ENCODE measurements at regions not wholly inside any gene's neighbourhood (a gene's known extent, or its start where the extent isn't known, plus 50 kb on each side); places are given as distances from the start of the nearest gene placed in this dataset.
A peak's percentile ranks its signal among the peaks of the same experiment; 100 is the strongest.

DNA sequence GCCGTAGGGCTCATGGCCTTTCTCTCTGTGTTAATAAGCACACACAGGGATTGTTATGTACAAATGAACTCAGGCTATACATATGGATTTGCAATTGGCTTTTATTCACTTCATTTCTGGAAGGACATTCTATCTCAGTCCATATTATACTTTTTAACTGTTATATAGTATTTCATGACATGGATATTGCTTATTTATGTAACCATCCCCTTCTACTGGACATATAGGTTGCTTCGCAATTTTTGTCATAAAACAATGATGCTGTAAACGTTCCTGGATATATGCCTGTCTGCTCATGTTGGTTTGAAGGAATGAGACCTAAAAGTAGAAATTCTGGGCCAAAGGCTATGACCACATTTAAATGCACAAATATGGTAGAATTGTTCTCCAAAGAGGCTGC is 158.1 kb downstream of the BCOR start:
- no peak for DNase-seq (ENCODE audit: extremely low read depth, low read depth)

DNA sequence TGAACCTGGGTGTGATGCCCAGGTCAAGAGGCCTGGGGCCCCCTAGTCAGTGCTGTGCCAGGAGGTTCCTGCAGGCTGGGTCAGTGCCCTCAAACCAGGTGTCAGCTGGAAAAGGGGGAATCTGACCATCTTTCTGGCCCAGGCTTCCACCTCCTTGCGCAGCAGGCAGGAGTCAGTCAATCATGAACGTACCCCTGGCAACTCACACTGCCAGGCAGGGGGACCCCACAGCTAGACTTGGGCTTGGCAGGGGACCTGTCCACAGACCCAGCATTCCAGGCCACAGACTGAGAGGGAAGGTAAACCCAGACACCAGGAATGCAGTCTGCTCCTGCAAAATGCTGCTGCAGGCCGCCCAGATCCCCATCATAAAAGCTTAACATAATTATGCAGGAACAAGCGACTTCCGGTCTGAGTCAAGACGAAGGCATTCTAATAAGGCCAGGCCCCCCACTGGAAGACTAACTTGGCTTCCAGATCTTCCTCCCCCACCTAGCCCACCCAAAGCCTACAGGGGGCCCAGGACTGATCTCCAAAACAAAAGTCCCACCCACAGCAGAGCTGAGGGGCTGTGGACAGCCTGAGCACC is 156.3 kb downstream of the BCOR start:
- no peak for DNase-seq (ENCODE audit: extremely low read depth, low read depth)

GRCh38 chrX:39944416-39944815 is 153.3 kb downstream of the BCOR start:
- no peak for DNase-seq (ENCODE audit: extremely low read depth, low read depth)

GRCh38 chrX:39945709-39946108 is 152.0 kb downstream of the BCOR start:
- DNase-seq (ENCODE audit: extremely low read depth, low read depth) = no peak

GRCh38 chrX:39946822-39947221 is 150.9 kb downstream of the BCOR start:
- DNase-seq (ENCODE audit: extremely low read depth, low read depth) = no peak

DNA sequence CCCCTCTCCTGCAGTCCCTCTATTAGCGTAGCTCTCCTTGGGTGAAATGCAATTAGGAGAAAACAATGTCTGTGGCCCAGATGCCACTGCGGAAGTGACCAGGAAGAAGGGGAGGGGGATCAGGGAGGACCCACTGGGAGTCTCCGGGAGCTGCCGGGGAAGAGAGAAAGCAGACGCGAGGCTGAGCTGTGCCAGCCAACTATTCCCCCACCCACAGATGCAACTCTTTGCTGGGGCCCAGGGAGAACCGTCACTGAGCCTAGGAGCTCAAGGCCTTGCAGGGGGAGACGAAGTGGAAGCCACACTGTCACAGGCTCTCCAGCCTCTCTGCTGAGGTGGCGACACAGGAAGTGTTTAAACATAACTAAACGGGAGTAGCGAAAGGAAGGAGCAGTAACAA is 149.2 kb downstream of the BCOR start:
- DNase-seq (ENCODE audit: extremely low read depth, low read depth) = no peak

GRCh38 chrX:39950018-39950688 is 147.6 kb downstream of the BCOR start:
- DNase-seq (ENCODE audit: extremely low read depth, low read depth) = no peak

- no peak for DNase-seq (ENCODE audit: extremely low read depth, low read depth)
Observed at GRCh38 chrX:39952989-39953388, 144.8 kb downstream of the BCOR start.

DNA sequence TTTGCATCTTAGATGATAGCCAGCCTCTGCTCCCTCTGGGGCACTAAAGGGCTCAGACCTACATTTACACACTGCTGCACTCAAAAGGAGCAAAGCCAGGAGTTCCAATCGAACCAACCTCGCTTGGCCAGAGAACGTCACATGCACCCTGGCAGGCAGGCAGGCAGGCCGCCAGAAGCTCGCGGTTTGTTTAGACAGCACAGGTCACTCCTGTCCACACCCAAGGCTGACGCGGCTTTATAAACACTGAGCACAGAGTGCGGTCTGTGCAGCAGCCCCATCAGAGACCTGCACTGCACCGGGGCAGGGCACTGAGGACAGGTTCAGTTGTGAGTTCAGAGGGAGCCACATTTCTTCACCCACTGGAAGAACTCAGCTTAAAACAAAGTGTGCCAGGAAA is 143.9 kb downstream of the BCOR start:
- DNase-seq (ENCODE audit: extremely low read depth, low read depth) = peak; percentile 54

DNA sequence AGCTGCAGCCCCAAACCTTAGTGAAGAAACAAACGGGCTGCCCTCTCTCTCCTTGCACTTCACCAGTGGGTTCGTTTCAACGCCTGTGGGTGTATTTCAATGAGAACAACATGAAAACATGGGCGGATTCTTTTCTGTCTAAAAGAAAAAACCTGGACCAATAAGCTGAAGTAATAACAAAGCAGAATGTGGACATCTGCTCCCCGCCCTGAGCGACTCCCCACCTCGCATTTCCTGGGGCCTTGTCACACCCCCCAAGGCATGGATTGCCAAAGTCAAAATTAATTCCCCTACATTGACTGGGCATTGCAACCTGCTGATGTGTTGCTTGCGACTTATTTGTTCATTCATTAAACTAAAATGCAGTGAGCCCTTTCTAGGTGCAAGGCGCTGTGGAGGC is 142.9 kb downstream of the BCOR start:
- DNase-seq (ENCODE audit: extremely low read depth, low read depth) = no peak

GRCh38 chrX:39955625-39956024 is 142.1 kb downstream of the BCOR start:
- no peak for DNase-seq (ENCODE audit: extremely low read depth, low read depth)

GRCh38 chrX:39956803-39957394 is 140.9 kb downstream of the BCOR start:
- no peak for DNase-seq (ENCODE audit: extremely low read depth, low read depth)

- DNase-seq (ENCODE audit: extremely low read depth, low read depth) = no peak
Observed at GRCh38 chrX:39957816-39958566, 139.8 kb downstream of the BCOR start.

DNA sequence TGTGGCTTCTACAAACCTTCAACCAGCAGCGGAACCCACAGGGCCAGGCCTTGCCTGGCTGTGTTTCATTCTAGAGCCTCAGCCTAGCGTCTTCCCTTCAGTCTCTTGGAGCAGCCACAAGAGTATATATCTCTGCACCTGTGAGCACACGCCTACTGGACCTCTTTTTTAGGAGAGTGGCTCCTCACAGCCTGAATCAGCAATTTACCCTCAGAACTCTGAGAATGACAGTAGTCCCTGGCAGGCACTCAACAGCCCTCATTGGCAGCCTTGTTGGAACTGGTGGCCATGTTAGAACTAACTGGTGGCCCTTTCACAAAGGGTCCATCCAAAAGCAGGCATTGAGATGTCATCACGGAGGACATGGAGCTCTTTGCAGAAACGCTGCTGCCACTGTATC is 138.9 kb downstream of the BCOR start:
- DNase-seq (ENCODE audit: extremely low read depth, low read depth) = no peak

DNA sequence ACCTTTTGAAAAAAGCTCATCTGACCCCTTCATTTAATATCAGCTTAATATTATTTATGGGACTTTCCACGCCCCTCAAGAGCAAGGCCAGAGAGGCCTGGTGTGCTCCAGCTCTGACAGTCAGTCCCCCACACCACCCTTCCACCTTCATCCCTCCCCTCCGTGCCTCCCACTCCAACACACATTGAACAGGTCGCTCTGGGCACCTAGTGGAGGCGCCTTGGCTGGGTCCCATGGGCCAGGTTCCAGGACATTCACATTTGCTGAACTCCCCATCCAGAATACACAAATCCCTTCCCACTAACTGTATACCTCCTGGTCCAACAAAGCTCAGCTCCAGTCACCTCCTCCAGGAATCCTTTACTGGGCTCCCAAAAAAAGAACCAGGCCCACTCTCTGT is 137.5 kb downstream of the BCOR start:
- no peak for DNase-seq (ENCODE audit: extremely low read depth, low read depth)

DNA sequence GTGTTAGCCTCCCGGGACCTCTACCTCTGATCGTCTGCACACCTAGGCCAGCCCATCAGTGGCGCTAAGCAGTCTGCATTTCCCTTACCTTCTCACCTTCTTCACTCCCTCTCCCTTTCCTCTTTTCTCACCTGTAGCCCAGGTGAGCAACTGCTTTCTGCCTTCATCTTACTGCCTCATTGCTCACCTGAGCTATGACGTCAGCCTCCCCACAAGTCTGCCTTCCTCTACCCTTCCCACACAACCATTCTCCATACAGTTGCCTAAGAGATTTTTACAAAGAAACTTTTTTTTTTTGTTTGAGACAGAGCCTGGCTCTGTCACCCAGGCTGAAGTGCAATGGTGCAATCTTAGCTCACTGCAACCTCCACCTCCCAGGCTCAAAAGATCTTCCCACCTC is 136.3 kb downstream of the BCOR start:
- DNase-seq (ENCODE audit: extremely low read depth, low read depth) = no peak

- DNase-seq (ENCODE audit: extremely low read depth, low read depth) = no peak
Observed at GRCh38 chrX:39965051-39965573, 132.6 kb downstream of the BCOR start.

DNA sequence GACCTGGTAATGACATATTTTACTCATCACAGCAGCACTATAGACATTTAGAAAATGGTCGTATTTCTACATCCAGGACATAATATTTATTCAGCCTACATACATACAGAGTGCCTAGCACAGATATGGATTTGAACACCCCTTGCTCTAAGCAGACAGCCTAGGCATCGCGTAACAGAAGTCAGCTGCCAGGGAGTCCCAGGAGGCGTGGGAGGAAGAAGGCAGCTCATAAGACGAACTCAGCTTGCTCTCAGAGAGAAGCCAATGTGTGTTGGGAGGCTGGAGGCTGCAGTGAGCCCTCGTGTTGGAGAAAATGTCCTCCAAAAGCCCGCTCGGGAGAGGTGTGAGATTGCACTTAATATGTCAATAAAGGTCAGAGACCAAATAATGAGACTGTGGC is 131.6 kb downstream of the BCOR start:
- no peak for DNase-seq (ENCODE audit: extremely low read depth, low read depth)

DNA sequence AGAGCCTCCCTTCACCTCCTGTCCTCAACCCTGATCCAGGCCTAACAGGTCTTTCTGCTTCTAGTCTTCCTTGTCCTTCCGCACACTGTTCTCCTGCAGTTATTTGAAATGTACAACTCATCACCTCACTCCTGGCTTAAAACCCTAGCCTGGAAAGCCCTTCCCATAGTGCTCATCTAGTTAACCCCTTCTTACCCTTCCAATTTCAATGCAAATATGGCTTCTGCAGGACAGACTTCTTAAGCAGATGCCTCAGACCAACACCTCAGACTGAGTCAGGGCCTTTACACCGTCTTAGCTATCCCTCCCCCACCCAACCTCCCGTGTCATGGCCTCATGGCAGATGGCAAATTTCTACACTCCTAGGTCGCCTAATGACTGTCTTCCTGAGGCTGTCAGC is 130.4 kb downstream of the BCOR start:
- no peak for DNase-seq (ENCODE audit: extremely low read depth, low read depth)

- no peak for DNase-seq (ENCODE audit: extremely low read depth, low read depth)
Observed at GRCh38 chrX:39969099-39969818, 128.5 kb downstream of the BCOR start.

Data from NCI-H460 (cell line).